NB4 (cell line): ENCODE measurements at regions not wholly inside any gene's neighbourhood (a gene's known extent, or its start where the extent isn't known, plus 50 kb on each side); places are given as distances from the start of the nearest gene placed in this dataset.

Source experiments
- DNase-seq: peaks from one replicate; pipeline ENCODE4 v3.0.0; 2010; ENCODE audit warnings: low read depth
- H3K4me3 ChIP-seq: one replicate; pipeline ENCODE4 v1.5.1; 2011; ENCODE audit warnings: mild to moderate bottlenecking, low read depth, low read length, moderate library complexity
- MAX ChIP-seq: IDR thresholded peaks from 2 replicates; pipeline ENCODE4 v1.6.1; 2011; ENCODE audit warnings: low read depth, low read length
- MYC ChIP-seq: IDR thresholded peaks from 2 replicates; pipeline ENCODE4 v1.6.1; 2011; ENCODE audit warnings: low read depth, low read length
- POLR2A ChIP-seq: IDR thresholded peaks from 2 replicates; pipeline ENCODE4 v1.6.1; 2011; ENCODE audit warnings: mild to moderate bottlenecking; ENCODE audit not compliant: insufficient read length; ENCODE audit errors: extremely low read depth
- TF ChIP-seq, protein P1 (sequence below): IDR thresholded peaks from one replicate; pipeline ENCODE4 v1.5.1; 2012; ENCODE audit warnings: low read depth, low read length

- no peak for DNase-seq
- TF ChIP-seq MYC, result no peak
- H3K4me3 ChIP-seq, result no peak overlapping the region
Measured at GRCh38 chr10:57506414-57507094, 761.1 kb downstream of the IPMK start.

DNA sequence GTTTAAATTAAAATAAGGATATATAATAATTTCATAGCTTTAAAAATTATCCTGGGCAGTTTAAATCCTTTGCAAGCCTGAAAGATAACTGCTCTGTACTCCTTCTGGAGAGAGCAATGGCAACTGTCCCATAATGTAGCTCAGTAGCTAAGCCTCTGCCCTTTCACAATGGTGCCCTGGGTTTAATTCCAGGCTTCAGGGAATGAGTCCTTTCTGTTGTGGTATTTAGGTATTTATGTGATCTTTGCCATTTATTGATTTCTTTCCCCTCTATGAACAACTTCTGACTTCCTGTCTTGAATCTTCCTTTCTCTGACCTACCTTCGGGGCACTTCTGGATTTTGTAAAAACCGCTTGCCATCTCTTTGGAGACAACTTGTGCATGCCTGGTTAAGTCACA, 773.2 kb downstream of the IPMK start:
- TF ChIP-seq MAX, result no peak
- TF ChIP-seq MYC, result no peak
- TF ChIP-seq POLR2A, result no peak
- TF ChIP-seq, protein P1, sequence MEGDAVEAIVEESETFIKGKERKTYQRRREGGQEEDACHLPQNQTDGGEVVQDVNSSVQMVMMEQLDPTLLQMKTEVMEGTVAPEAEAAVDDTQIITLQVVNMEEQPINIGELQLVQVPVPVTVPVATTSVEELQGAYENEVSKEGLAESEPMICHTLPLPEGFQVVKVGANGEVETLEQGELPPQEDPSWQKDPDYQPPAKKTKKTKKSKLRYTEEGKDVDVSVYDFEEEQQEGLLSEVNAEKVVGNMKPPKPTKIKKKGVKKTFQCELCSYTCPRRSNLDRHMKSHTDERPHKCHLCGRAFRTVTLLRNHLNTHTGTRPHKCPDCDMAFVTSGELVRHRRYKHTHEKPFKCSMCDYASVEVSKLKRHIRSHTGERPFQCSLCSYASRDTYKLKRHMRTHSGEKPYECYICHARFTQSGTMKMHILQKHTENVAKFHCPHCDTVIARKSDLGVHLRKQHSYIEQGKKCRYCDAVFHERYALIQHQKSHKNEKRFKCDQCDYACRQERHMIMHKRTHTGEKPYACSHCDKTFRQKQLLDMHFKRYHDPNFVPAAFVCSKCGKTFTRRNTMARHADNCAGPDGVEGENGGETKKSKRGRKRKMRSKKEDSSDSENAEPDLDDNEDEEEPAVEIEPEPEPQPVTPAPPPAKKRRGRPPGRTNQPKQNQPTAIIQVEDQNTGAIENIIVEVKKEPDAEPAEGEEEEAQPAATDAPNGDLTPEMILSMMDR, result no peak
- DNase-seq, result no peak
- H3K4me3 ChIP-seq, result no peak overlapping the region

DNA sequence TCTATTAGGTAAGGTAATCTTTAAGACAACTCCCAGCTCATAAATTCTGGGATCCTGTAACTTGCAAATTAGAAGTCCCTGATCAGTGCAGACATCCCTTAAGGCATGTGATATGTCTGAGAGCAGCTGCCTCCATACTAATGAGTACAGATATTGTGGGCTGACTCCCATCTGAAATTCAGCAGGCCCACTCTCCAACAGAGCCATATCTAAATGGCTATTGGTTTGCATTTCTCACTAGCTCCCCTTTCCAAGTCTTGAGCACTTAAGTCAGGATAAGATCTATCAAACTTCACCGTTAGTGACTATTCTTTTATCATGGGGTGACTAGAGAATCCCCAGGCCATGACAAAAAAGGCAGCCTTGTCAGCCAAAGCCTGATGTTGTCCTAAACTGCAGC, 785.4 kb downstream of the IPMK start:
- TF ChIP-seq MYC, result no peak
- no peak for TF ChIP-seq MAX
- TF ChIP-seq, protein P1, result no peak
- no peak for TF ChIP-seq POLR2A
- DNase-seq, result no peak
- no peak overlapping the region for H3K4me3 ChIP-seq

- no peak for TF ChIP-seq MAX
- TF ChIP-seq, protein P1, result no peak
- TF ChIP-seq MYC, result no peak
- no peak for TF ChIP-seq POLR2A
- H3K4me3 ChIP-seq, result no peak overlapping the region
- DNase-seq, result no peak
Measured at GRCh38 chr10:57472823-57473619, 794.7 kb downstream of the IPMK start.

GRCh38 chr10:57468894-57469432, 798.7 kb downstream of the IPMK start:
- TF ChIP-seq, protein P1, result no peak
- TF ChIP-seq MAX (no peak), POLR2A (no peak), MYC (no peak)
- DNase-seq, result no peak
- no peak overlapping the region for H3K4me3 ChIP-seq

- H3K4me3 ChIP-seq, result no peak overlapping the region
- no peak for DNase-seq
- no peak for TF ChIP-seq MAX
- TF ChIP-seq, protein P1, result no peak
- TF ChIP-seq POLR2A, result no peak
- TF ChIP-seq MYC, result no peak
Measured at GRCh38 chr10:57465155-57465554, 802.5 kb downstream of the IPMK start.
